Heart right ventricle (tissue), 16 donors: ENCODE measurements at regions not wholly inside any gene's neighbourhood (a gene's known extent, or its start where the extent isn't known, plus 50 kb on each side); places are given as distances from the start of the nearest gene placed in this dataset.

Source experiments
- ATAC-seq, 8 donors: fragments of 200-7000 bp; cut with Tn5 transposase; one replicate each; pipeline ENCODE4 v1.9.1; 2020; ENCODE audit warnings: mild to moderate bottlenecking in 8 of 8, moderate library complexity in 8 of 8, moderate number of reproducible peaks in 1 of 8
- DNase-seq, 2 donors: peaks; one replicate each; pipeline ENCODE4 v3.0.0-alpha.2; 2020
- H3K27ac ChIP-seq, 10 donors: fragments of 200-600 bp; sonication (generic) in 2 of 10; one replicate each; pipeline versions ENCODE4 v1.5.0 to v1.8.0; 2020 to 2022; ENCODE audit warnings: mild to moderate bottlenecking in 3 of 10
- H3K27me3 ChIP-seq, 7 donors: fragments of 200-600 bp; one replicate each; pipeline ENCODE4 v1.8.0; 2021 to 2022; ENCODE audit warnings: mild to moderate bottlenecking in 2 of 7
- H3K36me3 ChIP-seq, 9 donors: fragments of 200-600 bp; sonication (generic) in 1 of 9; one replicate each; pipeline versions ENCODE4 v1.5.0 to v1.8.0; 2020 to 2022; ENCODE audit warnings: mild to moderate bottlenecking in 2 of 9
- H3K4me1 ChIP-seq, 9 donors: fragments of 200-600 bp; sonication (generic) in 1 of 9; one replicate each; pipeline versions ENCODE4 v1.5.0 to v1.8.0; 2020 to 2022; ENCODE audit warnings: mild to moderate bottlenecking in 4 of 9
- H3K4me3 ChIP-seq, 10 donors: fragments of 200-600 bp; sonication (generic) in 2 of 10; one replicate each; pipeline versions ENCODE4 v1.5.0 to v1.8.0; 2020 to 2022; ENCODE audit warnings: mild to moderate bottlenecking in 7 of 10, moderate library complexity in 2 of 10
- H3K9me3 ChIP-seq, 11 donors: fragments of 200-600 bp in 10 of 11; sonication (generic) in 2 of 11; one replicate each; pipeline versions ENCODE4 v1.5.0 to v1.8.0; 2013 to 2022; ENCODE audit warnings: mild to moderate bottlenecking in 2 of 11, control low read depth in 1 of 11, moderate library complexity in 1 of 11
- CTCF ChIP-seq, 9 donors: fragments of 200-600 bp; sonication (generic) in 2 of 9; IDR thresholded peaks; one replicate each; pipeline versions ENCODE4 v1.5.0 to v1.8.0; 2021 to 2022; ENCODE audit warnings: antibody characterized with exemption in 9 of 9, mild to moderate bottlenecking in 5 of 9, moderate library complexity in 1 of 9
- WGBS, 2 donors: extraction: QIAGEN DNeasy Blood & Tissue Kit; methylation state at CpG; one replicate each; pipeline ENCODE4 v1.1.7; 2013; ENCODE audit warnings: inconsistent platforms in 1 of 2; 5-methylcytosine and 5-hydroxymethylcytosine counted together
- intact Hi-C, 10 donors: fragments of 100-400 bp; cut with DNase I; formaldehyde crosslinking; loops; one replicate each; pipeline versions ENCODE4 v1.11.1 to v1.14.2; 2022
- donor health status: Arrhythmogenic right ventricular cardiomyopathy.
- donor health status: ischemic (EF 13 %, LVEDD 7.1; RV severe dilation, severe dysfunction).
- donor health status: healthy with polysubstance abuse.
- donor health status: DM: no; HTN: yes; CAD: no.
- donor health status: DM: no; HTN: no; CAD: no.
- donor health status: ischemic (EF 25% LVEDD 6.9; RV normal size, moderate dysfunction).
- donor health status: ischemic (EF 25% LVEDD 5.7; RV mildly dilated, moderate dysfunction).
- donor health status: healthy.
- donor health status: DM: yes; HTN: yes; CAD: no.
- donor health status: Ischemic cardiomyopathy.
- donor health status: ischemic (EF 35%, LVEDD 5.7; RV mildly dilated, moderate dysfunction).
- donor health status: nonischemic (EF 11% LVEDD 7.7; RV severe dilation, severe dysfunction).
- donor health status: DM: yes; HTN: yes; CAD: no.
- donor health status: PGD.
- donor health status: ischemic (EF 29% LVEDD 5.4; RV normal size, mild dysfunction).
- donor health status: nonischemic (EF 23%, LVEDD 6.1; RV moderate dilation, normal function).

GRCh38 chr15:29429584-29429983 lies 160.0 kb upstream of the NSMCE3 start:
- TF ChIP-seq CTCF (IDR thresholded peaks at IDR 0.05), result no peak
- no peaks in the 10 kb centered on the region for H3K36me3 ChIP-seq
- H3K9me3 ChIP-seq, result peaks cover 0 to 12% (median 0%) of the 10 kb centered on the region in 11 donors

GRCh38 chr15:29428925-29429573 lies 159.4 kb upstream of the NSMCE3 start:
- peaks cover 0 to 7% (median 3%) of the 10 kb centered on the region in 7 donors for H3K27me3 ChIP-seq
- no peak overlapping the region for H3K4me3 ChIP-seq
- H3K9me3 ChIP-seq, result peaks cover 0 to 12% (median 0%) of the 10 kb centered on the region in 11 donors
- no peak overlapping the region for H3K27ac ChIP-seq
- no peaks in the 10 kb centered on the region for H3K36me3 ChIP-seq
- no peaks in the 10 kb centered on the region for H3K4me1 ChIP-seq
- intact Hi-C loops, result no loop called here
- DNase-seq (no peak), ATAC-seq (no peak)
- TF ChIP-seq CTCF (IDR thresholded peaks at IDR 0.05), result no peak
- 89 to 90% methylated on average over 7 of the region's 7 CpGs for WGBS, 2 donors

More at GRCh38 chr15:29429584-29429983, 160.0 kb upstream of the NSMCE3 start:
- H3K27ac ChIP-seq, result no peak overlapping the region
- ATAC-seq (no peak), DNase-seq (no peak)
- 89 to 95% methylated on average over 13 of the region's 13 CpGs for WGBS, 2 donors
- intact Hi-C loops, result no loop called here
- H3K4me1 ChIP-seq, result no peaks in the 10 kb centered on the region
- H3K27me3 ChIP-seq, result peaks cover 0 to 7% (median 3%) of the 10 kb centered on the region in 7 donors
- no peak overlapping the region for H3K4me3 ChIP-seq

GRCh38 chr15:29425864-29426263 lies 156.2 kb upstream of the NSMCE3 start:
- H3K27me3 ChIP-seq, result peaks cover 0 to 4% (median 0%) of the 10 kb centered on the region in 7 donors
- DNase-seq, result no peak
- TF ChIP-seq CTCF (IDR thresholded peaks at IDR 0.05), result no peak
- ATAC-seq, result no peak
- H3K27ac ChIP-seq, result no peak overlapping the region
- no peaks in the 10 kb centered on the region for H3K4me1 ChIP-seq
- H3K9me3 ChIP-seq, result peaks cover 0 to 12% (median 0%) of the 10 kb centered on the region in 11 donors
- intact Hi-C loops, result no loop called here
- no peak overlapping the region for H3K4me3 ChIP-seq
- no peaks in the 10 kb centered on the region for H3K36me3 ChIP-seq

GRCh38 chr15:29424118-29424517 lies 154.5 kb upstream of the NSMCE3 start:
- intact Hi-C loops, result no loop called here
- DNase-seq (no peak), ATAC-seq (no peak)
- H3K4me3 ChIP-seq, result no peak overlapping the region
- no peak for TF ChIP-seq CTCF (IDR thresholded peaks at IDR 0.05)
- peaks cover 0 to 12% (median 0%) of the 10 kb centered on the region in 11 donors for H3K9me3 ChIP-seq
- peaks cover 0 to 4% (median 0%) of the 10 kb centered on the region in 7 donors for H3K27me3 ChIP-seq
- no peak overlapping the region for H3K27ac ChIP-seq
- no peaks in the 10 kb centered on the region for H3K36me3 ChIP-seq
- WGBS, 2 donors, result 83 to 86% methylated on average over 4 of the region's 4 CpGs
- no peaks in the 10 kb centered on the region for H3K4me1 ChIP-seq
